NCI-H1436 treated with DMSO at 0.1 percent for 48 hours (cell line): ENCODE measurements at regions not wholly inside any gene's neighbourhood (a gene's known extent, or its start where the extent isn't known, plus 50 kb on each side); places are given as distances from the start of the nearest gene placed in this dataset.
"Not testable (repeated sequence)": the region's sequence is repeated elsewhere in the genome, so short reads cannot be mapped to it uniquely, and the experiment has no call there.

ENCODE experiments used
- DNase-seq: peaks from one replicate; lab custom pipeline; 2025; lab: John Stamatoyannopoulos, UW

DNA sequence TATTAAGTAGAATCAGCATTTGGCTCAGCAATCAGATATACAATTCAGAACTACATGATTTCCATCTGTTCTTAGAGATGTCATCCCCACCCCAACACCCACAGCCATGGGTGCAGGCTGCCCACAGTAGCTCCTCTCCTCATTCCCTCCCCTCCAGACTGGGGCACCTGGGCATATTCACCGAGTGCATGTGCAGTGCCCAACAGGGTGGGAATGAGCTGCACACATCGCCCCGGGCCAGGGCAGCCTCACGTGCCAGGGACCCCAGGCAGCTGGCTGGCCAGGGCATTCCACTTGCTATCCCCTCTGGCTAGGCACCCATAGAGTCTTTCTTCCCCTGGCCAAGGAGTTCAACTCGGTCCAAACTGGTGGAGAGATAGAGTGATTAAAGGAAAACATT lies 461.9 kb upstream of the NUDT12 start:
- DNase-seq: no peak

DNA sequence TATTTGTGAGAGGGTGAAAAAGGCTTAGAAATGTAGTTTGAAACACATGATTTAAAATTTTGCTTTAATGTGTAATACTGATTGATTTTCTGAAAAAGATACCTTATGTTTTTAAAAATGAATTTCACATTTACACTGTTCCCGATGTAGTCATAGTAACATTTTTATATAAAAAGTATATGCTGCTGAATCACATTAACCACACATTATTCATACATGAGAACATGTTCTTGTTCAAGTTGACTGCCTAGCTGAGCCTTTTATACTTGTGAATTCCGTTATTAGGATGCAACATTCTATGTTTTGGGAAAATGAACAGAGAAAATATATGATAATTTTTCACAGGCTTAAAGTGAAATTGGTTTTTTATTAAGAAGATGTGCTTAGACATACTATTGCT lies 461.1 kb upstream of the NUDT12 start:
- DNase-seq: no peak

DNA sequence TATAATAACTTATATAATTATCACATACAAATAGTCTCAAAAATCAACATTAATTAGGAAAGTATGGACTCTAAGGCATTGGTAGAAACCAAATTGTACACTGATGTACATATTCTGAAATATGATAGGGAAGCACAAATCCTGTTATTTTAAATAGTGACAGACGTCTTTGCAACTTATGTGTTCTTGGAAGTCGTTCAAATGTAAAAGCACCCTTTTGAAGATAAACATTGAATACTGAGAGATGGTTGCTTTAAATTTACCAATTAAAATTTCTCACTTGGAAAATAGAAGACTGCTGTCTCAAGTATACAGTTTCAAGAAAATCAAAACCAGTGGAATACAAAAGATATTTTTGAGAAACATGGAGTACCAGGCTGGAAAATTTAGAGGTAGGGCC lies 457.4 kb upstream of the NUDT12 start:
- DNase-seq: no peak

DNA sequence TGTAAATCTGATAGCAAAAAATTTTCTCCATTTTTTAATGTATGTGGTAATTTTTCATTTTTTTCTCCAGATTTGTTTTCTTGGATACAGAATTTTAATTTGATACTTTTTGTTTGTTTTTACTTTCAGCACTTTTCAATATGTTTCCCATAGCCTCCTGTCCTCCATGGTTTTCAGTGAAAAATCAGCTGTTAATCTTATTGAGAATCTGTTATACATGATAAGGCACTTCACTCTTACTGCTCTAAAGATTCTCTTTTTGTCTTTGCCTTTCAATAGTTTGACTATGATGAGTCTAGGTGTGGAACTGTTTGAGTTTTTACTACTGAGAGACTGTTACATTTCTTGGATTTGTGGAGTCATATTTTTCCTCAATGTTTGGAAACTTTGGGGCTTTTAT lies 455.7 kb upstream of the NUDT12 start:
- no peak for DNase-seq

DNA sequence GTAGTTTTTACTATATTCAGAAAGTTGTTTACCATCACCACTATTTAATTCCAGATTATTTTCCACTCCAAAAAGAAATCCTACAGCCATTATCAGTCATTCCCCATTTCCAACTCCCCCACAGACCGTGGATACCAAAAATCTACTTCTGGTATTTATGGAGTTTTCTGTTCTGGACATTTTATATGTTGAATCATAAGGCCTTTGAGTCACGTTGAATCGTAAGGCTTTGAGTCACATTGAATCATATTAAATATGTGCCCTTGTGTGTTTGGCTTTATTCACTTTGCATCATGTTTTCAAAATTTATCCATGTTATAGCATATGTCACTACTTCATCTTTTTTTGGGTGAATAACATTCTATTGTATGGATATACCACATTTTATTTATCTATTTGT lies 454.1 kb upstream of the NUDT12 start:
- no peak for DNase-seq

DNA sequence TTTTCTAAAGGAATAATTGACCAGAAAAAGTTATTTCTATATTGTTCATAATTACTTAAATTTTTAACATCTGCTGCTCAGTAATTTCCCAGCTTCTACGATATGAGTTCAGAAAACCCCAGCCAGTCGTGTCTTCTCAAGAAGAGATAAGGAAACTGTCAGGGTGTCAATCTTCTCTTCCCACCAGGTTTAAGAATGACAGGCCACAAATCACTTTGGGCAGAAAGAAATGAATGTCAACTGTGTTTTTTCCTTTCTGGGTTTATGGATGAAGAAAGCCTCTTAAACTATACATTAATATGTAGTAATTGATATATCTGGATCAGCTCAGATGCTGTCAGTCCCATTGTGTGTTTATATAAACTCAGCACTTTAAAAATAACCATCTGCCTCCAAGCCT lies 453.2 kb upstream of the NUDT12 start:
- DNase-seq: no peak

DNA sequence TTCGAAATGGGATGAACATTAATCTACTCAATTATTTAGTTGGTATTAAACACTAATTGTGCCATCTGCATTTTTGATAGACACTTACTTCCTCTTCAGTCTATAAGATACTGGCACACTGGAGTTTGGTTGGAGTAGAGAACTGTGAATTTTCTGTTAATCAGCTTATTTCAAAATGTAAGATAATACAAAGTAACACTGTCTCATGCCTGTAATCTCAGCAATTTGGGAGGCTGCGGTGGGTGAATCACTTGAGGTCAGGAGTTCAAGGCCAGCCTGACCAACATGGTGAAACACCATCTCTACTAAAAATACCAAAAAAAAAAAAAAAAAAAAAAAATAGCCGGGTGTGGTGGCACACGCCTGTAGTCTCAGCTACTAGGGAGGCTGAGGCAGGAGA lies 440.2 kb upstream of the NUDT12 start:
- not testable (repeated sequence) for DNase-seq

DNA sequence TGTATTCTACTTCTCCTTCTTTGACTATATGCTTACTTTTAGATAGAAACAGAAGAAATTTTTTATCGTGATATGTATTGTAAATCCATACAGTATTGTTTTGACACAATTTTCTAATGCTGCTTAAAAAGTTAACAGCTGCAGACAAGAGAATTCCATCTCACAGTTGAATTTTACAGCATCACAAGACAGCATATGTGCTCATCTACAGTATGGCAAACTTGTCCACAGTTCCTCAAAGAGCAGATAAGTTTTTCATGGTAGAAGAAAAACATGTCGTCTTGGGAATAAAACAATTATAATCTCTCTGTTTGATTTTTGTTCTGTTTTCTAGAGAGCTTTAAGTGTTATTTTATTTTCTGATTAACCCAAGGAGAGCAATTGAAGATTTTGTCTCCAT lies 438.5 kb upstream of the NUDT12 start:
- DNase-seq: no peak

DNA sequence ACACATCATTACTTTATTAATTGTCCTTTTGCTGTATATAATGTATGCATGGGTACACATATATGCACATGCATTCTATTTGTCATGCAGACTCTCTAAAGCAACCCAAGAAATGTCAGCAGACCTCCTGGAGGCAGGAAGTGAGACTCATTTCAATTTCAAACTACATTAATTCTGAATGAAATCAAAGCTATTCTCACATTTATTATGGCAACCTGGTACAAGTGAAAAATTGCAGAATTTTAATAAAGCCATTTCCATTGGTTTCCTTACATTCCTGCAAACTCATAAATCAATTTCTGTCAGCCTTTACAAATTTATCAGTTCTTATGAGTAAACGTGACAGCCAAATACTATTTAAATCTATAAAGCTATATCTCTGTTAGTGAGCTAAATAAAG lies 430.4 kb upstream of the NUDT12 start:
- no peak for DNase-seq

DNA sequence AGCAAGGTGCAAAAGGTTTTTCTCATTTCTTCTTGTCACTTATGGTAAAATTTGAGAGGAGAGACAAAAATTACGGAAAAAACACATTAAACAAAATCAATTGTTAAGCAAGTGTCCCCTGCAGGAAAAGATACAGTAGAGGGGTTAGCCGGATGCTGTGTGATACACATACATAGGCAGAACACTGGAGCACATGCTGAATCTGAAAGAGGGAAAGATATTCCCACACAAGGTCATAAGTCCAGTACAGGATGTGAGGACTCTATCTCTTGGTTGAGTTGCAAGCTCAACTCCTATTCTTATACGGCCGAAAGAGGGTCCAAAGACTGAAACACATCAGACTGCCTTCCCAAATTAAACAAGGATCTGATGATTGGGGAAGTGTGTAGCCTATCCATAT lies 427.5 kb upstream of the NUDT12 start:
- DNase-seq: no peak

DNA sequence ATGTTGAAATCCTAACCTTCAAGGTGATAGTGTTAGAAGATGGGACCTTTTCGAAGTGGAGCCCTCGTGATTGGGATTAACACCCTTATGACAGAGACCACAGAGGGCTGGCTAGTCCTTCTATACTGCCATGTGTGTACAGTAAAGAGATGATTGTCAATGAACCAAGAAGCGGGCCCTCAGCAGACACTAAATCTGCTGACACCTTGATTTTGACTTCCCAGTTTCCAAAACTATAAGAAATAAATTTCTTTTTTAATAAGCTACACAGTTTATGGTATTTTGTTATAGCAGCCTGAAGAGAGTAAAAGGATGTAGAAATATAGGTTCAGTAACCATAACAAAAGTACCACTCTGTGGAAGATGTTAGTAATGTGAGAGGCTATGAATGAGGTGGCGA lies 419.0 kb upstream of the NUDT12 start:
- DNase-seq: no peak

DNA sequence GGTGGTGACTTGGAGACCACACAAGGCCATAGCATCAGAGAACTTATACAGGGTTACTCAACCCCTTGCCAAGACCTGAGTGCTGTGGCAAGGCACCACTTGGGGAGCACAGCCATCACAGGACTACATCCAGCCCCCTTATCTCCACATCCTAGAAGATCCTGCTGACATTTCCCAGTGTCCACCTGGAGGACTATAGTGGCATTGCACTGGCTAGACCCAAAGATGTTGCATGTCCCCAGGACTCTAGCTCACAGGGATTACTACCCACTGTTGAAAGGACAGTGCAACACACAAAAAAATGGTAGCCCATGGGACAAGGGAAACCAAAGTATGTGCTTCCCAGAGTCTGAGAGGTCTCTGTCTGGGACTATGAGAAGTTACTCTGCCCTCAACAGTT lies 411.1 kb upstream of the NUDT12 start:
- DNase-seq: no peak

DNA sequence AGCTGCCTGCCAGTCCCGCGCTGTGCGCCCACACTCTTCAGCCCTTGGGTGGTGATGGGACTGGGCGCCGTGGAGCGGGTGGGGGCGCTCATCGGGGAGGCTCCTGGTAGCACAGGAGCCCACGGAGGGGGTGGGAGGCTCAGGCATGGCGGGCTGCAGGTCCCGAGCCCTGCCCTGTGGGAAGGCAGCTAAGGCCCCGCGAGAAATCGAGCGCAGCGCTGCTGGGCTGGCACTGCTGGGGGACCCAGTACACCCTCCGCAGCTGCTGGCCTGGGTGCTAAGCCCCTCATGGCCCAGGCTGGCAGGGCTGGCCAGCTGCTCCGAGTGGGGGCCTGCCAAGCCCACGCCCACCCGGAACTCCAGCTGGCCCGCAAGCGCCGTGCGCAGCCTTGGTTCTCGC lies 403.7 kb upstream of the NUDT12 start:
- not testable (repeated sequence) for DNase-seq

DNA sequence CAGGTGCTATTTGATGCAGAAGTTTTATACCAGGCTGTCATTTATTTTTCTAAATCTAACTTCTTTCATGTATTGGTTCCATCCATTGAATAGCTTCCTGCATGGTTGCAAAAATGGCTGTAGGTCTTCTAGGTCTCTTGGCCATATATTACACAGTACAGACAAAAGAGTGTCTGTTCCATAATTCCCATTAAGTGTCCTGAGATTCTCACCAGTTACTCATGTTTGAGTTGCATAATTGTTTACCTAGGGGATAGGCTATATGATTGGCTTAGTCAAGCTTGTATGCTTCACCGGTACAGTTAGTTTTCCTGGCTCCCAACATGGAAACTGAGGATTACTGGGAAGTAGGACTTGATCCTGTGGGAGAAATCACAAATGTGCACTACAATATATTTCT lies 399.4 kb upstream of the NUDT12 start:
- DNase-seq: no peak

DNA sequence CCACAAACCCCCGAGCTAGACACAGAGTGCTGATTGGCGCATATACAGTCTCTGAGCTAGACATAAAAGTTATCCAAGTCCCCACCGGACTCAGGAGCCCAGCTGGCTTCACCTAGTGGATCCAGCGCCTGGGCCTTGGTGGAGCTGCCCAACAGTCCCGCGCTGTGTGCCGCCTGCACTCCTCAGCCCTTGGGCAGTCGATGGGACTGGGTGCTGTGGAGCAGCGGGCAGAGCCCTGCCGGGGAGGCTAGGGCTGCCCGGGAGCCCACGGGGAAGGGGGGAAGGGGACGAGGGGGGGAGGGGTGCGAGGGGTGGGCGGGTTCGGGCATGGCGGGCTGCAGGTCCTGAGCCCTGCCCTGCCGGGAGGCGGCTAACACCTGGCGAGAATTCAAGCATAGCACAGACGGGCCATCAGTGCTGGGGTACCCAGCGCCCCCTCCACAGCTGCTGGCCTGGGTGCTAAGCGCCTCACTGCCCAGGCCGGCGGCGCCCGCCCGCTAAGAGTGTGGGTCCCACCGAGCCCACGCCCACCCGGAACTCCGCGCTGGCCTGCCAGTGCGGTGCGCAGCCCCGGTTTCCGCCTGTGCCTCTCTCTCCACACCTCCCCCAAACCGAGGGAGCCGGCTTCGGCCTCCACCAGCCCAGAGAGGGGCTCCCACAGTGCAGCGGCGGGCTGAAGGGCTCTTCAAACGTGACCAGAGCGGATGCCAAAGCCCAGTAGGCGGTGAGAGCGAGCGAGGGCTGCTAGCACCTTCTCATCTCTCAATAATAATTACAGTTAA lies 391.2 kb upstream of the NUDT12 start:
- no peak for DNase-seq

DNA sequence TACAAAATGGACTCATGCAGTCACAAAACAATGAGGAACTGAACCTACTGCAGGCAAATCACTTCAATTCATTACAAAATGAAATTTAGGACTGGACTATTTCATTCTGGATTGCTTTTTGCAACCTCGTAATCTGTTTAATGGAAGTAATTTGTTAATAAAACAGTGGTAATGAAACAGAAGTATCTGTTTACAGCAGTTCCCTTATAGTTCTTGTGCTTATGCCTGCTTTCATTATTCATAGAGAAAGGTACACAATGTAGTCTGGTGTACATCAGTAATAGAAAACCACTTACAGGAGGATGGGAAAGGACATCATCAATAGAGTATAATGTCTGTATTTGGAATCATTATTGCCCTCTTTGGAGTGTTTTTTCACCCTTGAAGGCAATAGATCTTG lies 389.2 kb upstream of the NUDT12 start:
- DNase-seq: no peak

DNA sequence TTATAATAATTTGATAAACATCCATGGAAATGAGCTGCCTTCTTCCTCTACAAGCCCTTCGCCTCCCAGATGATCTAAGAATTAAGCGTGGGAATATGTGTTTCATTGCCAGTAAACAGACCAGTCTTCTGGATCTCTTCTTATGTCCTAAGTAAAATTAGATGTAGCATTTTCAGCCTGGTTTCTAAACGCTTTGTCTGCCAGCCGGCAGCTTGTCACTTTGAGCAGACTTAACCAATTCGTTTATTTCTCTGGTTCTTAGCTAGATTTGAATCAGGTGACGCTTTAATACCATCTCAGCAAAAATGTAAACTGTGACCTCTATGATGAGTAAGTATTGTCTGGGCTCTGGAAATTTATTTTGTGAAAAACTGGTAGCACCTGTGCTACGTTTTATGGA lies 380.6 kb upstream of the NUDT12 start:
- DNase-seq: no peak

DNA sequence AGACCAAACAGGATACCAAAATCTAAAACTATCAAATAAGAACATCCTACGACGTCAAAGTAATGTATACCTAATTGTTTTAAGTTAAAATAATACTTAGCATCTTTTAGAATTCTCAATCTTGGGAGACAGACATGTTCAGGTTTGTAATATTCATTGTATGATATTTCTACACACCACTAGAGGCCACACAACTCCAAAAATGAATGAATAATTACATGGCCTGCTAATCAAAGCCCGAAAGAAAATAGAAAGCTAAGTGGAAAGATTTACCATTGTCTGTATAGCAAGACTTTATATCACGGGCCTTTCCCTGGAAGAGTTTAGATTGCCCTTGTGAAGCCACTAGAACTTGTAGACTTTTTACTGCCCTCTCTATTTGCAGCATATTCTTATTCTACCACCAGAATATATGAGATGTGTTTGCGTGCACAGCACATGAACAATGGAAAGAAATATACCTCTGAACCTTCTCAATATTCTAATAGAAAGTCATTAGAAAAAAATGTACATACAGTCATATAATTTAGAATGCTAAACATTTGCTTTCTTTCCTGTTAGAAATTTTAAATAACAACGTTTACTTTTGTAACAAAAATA lies 380.1 kb upstream of the NUDT12 start:
- DNase-seq: no peak

DNA sequence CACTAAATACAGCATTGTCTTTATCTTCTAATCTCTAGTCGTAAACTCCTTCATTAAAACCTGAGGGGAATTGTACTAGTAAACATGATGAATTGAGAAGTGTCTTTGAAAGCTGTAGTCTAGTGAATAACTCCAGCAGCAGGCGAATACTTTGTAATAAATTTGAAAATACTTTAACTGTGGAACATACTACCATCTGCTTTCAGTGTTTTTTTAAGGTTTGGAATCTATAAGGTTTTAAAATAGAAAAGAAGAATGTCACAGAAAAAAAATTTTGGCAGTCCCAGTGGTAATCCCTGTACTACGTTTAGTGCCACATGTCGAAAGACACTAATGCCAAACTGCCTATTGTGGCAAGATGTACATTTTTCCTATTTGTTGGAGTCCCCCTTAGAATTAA lies 379.0 kb upstream of the NUDT12 start:
- no peak for DNase-seq

DNA sequence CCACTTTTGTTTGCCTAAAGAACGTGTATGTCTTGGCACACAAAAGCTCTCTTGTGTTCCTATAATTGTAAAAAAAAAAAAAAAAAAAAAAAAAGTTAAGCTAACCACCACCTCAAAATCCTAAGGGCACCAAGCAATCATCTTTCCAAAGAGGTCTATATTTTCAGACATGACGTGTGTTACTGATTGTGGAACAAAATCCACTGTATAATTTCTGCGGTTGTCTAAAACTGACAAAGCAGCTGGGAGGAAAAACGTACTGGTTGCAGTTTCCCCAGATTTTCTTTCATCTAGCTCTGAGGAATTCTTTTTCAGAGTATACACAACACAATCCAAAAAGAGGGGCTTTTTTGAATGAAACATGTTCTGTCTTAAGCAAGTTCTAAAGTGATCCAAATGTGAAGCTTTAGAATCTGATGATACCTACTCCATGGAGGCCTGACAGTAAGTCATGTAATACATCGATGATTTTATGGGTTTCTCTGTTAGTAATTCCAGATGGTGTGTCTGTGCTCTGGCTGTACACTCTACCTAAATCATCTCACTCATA lies 375.6 kb upstream of the NUDT12 start:
- DNase-seq: no peak

DNA sequence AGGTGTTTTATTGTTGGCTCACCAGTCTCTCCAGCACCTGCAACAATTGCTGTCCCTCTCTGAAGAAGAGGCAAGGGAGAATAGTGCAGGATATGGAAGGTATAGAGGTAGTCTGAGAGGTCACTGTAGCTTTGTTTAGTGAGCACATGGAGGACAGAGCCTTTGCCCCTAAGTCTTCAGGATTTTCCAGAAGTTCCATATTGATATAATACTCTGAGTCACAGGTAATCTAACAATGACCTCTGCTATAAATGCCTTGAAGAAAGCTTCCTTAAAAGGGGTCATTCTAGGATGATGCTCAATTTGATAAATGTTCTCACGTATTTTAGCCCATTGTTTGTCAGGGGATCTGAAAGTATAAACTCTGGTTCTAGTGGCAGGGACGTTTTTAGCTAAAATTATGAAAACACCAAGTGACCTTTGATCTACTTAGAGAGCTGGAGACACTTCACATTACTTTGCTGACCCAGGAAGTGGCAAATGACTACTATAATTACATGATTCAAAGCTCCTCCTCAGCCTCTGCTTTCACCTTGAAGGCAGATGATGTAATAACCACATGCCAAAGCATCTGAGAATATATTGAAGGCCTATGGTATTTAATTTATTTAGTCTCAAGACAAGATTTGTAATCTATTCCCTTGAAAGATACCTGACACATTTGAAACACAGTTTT lies 366.9 kb upstream of the NUDT12 start:
- no peak for DNase-seq

DNA sequence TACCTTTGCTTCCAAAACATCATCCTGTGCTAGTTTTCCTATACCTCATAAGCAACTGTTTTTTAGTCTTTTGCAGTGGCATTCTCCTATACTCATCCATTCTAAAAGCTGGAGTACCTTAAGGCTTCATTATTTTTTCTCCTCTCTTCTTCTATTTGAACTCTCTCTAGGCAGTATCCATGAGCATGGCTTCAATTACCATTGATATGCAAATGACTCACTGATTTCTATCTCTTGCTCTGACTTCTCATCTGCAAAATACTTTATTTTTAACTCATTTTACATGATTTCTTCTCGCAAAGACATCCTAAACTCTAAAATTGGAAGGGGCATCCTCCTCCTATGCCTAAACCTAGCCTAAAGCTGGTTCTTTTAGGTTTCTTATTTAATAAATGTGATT lies 365.1 kb upstream of the NUDT12 start:
- DNase-seq: no peak

DNA sequence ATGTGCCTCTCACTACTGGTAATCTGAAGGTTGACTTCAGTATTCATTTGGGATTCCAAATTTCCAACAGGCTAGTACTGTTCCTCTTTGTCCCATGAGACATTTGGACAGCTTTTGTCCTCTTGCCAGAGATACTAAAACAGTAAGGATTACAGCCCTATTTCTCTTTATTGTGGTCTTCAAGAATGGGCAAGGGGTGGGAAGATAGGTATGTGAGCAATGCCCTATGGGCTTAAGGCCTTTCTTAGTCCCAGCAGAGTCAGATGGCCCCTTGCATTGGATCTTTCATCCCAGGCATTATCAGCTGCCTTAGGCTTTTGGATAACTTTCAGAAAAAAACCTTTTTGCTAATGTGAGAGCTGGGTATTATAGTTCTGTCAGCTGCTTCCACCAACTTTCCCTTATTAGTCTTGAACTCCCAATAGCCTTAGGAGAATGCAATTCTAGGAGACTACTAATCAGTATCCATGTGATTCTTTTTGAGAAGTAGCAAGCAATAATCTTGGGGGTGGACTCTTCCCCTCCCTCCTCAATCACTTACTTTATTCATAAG lies 361.1 kb upstream of the NUDT12 start:
- DNase-seq: no peak
